ENCODE measurements at regions not wholly inside any gene's neighbourhood (a gene's known extent, or its start where the extent isn't known, plus 50 kb on each side); places are given as distances from the start of the nearest gene placed in this dataset.

DNA sequence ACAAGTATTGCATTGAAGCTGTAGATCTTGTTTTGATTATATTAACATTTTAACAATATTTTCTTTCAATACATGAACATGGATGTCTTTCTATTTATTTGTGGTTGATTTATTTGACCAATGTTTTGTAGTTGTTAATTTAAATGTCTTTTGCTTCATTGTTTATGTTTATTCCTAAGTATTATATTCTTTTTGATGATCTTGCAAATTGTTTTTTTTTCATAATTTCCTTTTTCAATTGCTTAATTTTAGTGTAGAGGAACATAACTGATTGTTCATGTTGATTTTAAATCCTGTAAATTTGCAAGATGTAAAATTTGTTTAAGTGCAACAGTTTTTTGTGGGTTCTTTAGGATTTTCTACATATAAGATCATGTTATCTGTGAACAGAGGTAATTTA, 744.1 kb downstream of the FAM133A start:
- TF ChIP-seq CTCF (IDR thresholded peaks at IDR 0.05), result no peak
- no peak for TF ChIP-seq POLR2A (IDR thresholded peaks at IDR 0.05)
